CD4-positive, CD25-positive, alpha-beta regulatory T cell (primary cell): ENCODE measurements at regions not wholly inside any gene's neighbourhood (a gene's known extent, or its start where the extent isn't known, plus 50 kb on each side); places are given as distances from the start of the nearest gene placed in this dataset.

Source experiments
- ATAC-seq, 2 donors: fragments of 150-1000 bp; cut with Tn5 transposase; one replicate each; pipeline ENCODE4 v1.10.0; 2021; ENCODE audit warnings: low read depth in 2 of 2, moderate number of reproducible peaks in 2 of 2, moderate library complexity in 1 of 2
- DNase-seq, 3 donors: peaks; one replicate each; pipeline versions ENCODE4 v3.0.0 to v3.0.0-alpha.2; 2012 to 2022; ENCODE audit warnings: mixed read lengths in 1 of 3
- H3K27ac ChIP-seq: one replicate; pipeline ENCODE4 v1.7.0; 2013; ENCODE audit warnings: mild to moderate bottlenecking, low read length; ENCODE audit not compliant: insufficient read depth, poor library complexity, severe bottlenecking
- H3K27me3 ChIP-seq: one replicate; pipeline ENCODE4 v1.7.0; 2013; ENCODE audit warnings: low read length; ENCODE audit not compliant: control insufficient read depth, insufficient read depth
- H3K36me3 ChIP-seq: one replicate; pipeline ENCODE4 v1.7.0; 2013; ENCODE audit warnings: mild to moderate bottlenecking, low read length, moderate library complexity; ENCODE audit not compliant: control insufficient read depth, insufficient read depth
- H3K4me1 ChIP-seq: 2 replicates; pipeline ENCODE4 v1.7.0; 2013; ENCODE audit warnings: mild to moderate bottlenecking, low read length; ENCODE audit not compliant: insufficient read depth, control insufficient read depth, poor library complexity, severe bottlenecking
- H3K4me3 ChIP-seq: one replicate; pipeline ENCODE4 v1.7.0; 2013; ENCODE audit warnings: low read depth, mild to moderate bottlenecking, low read length, moderate library complexity
- H3K9me3 ChIP-seq, 2 experiments: 1 replicate in 1 of 2; 2 replicates in 1 of 2; pipeline ENCODE4 v1.7.0; 2013; ENCODE audit warnings: low read length in 2 of 2, mild to moderate bottlenecking in 1 of 2, moderate library complexity in 1 of 2; ENCODE audit not compliant: control insufficient read depth in 2 of 2
- H3K27ac Mint-ChIP-seq, 3 donors: one replicate each; pipeline ENCODE4 v1.8.0; 2020 to 2022; ENCODE audit warnings: mild to moderate bottlenecking in 3 of 3, mixed read lengths in 3 of 3, moderate library complexity in 2 of 3
- H3K27me3 Mint-ChIP-seq: one replicate; pipeline ENCODE4 v1.8.0; 2022; ENCODE audit warnings: mild to moderate bottlenecking, mixed read lengths
- H3K36me3 Mint-ChIP-seq: one replicate; pipeline ENCODE4 v1.8.0; 2020; ENCODE audit warnings: mixed read lengths
- H3K4me1 Mint-ChIP-seq, 4 donors: one replicate each; pipeline ENCODE4 v1.8.0; 2020 to 2022; ENCODE audit warnings: mixed read lengths in 4 of 4, mild to moderate bottlenecking in 1 of 4
- H3K4me3 Mint-ChIP-seq, 4 donors: one replicate each; pipeline ENCODE4 v1.8.0; 2020 to 2022; ENCODE audit warnings: mild to moderate bottlenecking in 4 of 4, mixed read lengths in 4 of 4, moderate library complexity in 3 of 4
- H3K9me3 Mint-ChIP-seq, 7 donors: one replicate each; pipeline ENCODE4 v1.8.0; 2020 to 2022; ENCODE audit warnings: mixed read lengths in 7 of 7, mild to moderate bottlenecking in 3 of 7, moderate library complexity in 2 of 7

- DNase-seq (no peak), ATAC-seq (no peak)
- no peaks in the 10 kb centered on the region for H3K36me3 ChIP-seq
- H3K4me1 Mint-ChIP-seq, result no peaks in the 10 kb centered on the region
- no peaks in the 10 kb centered on the region for H3K27me3 ChIP-seq
- H3K9me3 ChIP-seq, result no peaks in the 10 kb centered on the region
- no peaks in the 10 kb centered on the region for H3K27me3 Mint-ChIP-seq
- H3K4me3 ChIP-seq, result no peak overlapping the region
- H3K27ac Mint-ChIP-seq, result no peak overlapping the region
- no peak overlapping the region for H3K4me3 Mint-ChIP-seq
- H3K9me3 Mint-ChIP-seq, result peaks cover 0 to 12% (median 1%) of the 10 kb centered on the region in 7 donors
- no peak overlapping the region for H3K27ac ChIP-seq
- H3K36me3 Mint-ChIP-seq, result no peaks in the 10 kb centered on the region
- no peaks in the 10 kb centered on the region for H3K4me1 ChIP-seq
Observed at GRCh38 chr9:108511307-108511706, 344.5 kb downstream of the ACTL7B start.

DNA sequence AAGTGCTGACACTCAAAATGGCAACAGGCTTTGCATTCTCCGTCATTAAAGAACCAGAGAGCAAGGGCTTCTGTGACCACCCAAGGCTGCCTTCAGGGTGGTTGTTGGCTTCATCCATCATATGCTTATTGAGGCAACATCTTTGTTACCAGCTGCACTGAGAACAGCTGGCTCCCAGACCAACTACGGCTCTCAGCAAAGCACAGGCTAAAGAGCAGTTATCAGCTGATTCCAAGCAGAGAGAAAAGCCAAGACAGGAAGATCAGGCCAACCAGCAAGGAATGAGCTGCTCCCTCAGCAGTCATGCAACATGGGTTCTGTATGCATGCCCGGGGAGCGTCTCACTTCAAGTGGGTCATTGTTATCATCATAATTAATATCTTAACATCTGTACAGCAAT, 358.9 kb downstream of the ACTL7B start:
- no peak overlapping the region for H3K4me3 ChIP-seq
- peaks cover 0 to 22% (median 10%) of the 10 kb centered on the region in 7 donors for H3K9me3 Mint-ChIP-seq
- H3K36me3 ChIP-seq, result no peaks in the 10 kb centered on the region
- no peaks in the 10 kb centered on the region for H3K36me3 Mint-ChIP-seq
- H3K27ac Mint-ChIP-seq, result no peak overlapping the region
- H3K27me3 ChIP-seq, result no peaks in the 10 kb centered on the region
- H3K4me1 Mint-ChIP-seq, result no peaks in the 10 kb centered on the region
- no peak overlapping the region for H3K27ac ChIP-seq
- peaks cover 4% of the 10 kb centered on the region for H3K27me3 Mint-ChIP-seq
- no peak for DNase-seq
- H3K4me1 ChIP-seq, result no peaks in the 10 kb centered on the region
- no peak overlapping the region for H3K4me3 Mint-ChIP-seq
- H3K9me3 ChIP-seq, result no peaks in the 10 kb centered on the region
- ATAC-seq, result no peak

DNA sequence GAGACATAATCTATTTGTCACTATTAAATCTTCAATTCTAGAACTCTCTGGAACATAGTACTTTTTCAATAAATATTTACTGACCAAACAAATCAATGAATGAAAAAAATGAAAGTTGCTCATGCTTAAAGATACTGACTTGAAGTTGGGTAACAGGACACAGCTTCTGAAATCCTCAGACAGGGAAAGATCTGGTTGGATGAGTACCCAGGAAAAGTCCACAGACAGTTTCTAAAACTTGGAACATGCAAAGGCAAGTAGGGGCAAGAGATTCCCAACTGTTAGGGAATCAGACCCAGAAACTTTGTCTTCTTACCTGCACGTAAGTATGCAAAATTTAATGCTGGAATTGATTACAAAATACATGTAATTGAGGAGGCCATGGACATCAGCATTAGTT, 366.2 kb downstream of the ACTL7B start:
- Mint-ChIP-seq H3K36me3 (no peaks in the 10 kb centered on the region), H3K4me3 (no peak overlapping the region), H3K27ac (no peak overlapping the region), H3K27me3 (peaks cover 4% of the 10 kb centered on the region), H3K4me1 (no peaks in the 10 kb centered on the region), H3K9me3 (peaks cover 0 to 6% (median 4%) of the 10 kb centered on the region in 7 donors)
- DNase-seq (no peak), ATAC-seq (no peak)
- Histone ChIP-seq H3K4me3 (no peak overlapping the region), H3K9me3 (no peaks in the 10 kb centered on the region), H3K27me3 (no peaks in the 10 kb centered on the region), H3K27ac (no peak overlapping the region), H3K4me1 (no peaks in the 10 kb centered on the region), H3K36me3 (no peaks in the 10 kb centered on the region)

- peaks cover 4% of the 10 kb centered on the region for H3K27me3 Mint-ChIP-seq
- ATAC-seq (no peak), DNase-seq (no peak)
- Histone ChIP-seq H3K9me3 (no peaks in the 10 kb centered on the region), H3K36me3 (no peaks in the 10 kb centered on the region), H3K27ac (no peak overlapping the region), H3K27me3 (no peaks in the 10 kb centered on the region), H3K4me3 (no peak overlapping the region), H3K4me1 (no peaks in the 10 kb centered on the region)
- H3K4me1 Mint-ChIP-seq, result no peaks in the 10 kb centered on the region
- H3K36me3 Mint-ChIP-seq, result no peaks in the 10 kb centered on the region
- H3K27ac Mint-ChIP-seq, result no peak overlapping the region
- peaks cover 0 to 12% (median 1%) of the 10 kb centered on the region in 7 donors for H3K9me3 Mint-ChIP-seq
- H3K4me3 Mint-ChIP-seq, result peak overlapping the region in 1 of 4 donors; percentile 23
Observed at GRCh38 chr9:108486831-108487230, 369.0 kb downstream of the ACTL7B start.

DNA sequence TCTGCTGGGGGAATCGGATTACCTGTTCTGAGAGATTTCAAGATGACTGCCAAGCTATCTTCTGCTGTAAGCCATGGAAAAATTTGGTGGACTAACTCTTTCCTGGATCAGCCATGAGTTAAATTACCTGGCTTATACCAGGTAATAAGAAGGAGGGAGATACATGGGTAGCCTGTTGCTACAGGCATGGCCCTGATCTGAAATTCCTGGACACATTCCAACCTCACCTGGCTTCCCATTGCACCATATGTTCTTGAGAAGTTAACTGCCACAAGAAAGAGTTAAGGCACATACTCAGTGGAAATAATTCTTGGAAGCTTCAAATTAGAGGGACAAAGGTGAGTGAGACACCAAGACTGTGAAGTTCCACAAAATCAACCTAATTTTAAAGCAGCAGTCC, 371.3 kb downstream of the ACTL7B start:
- DNase-seq (no peak), ATAC-seq (no peak)
- Mint-ChIP-seq H3K4me1 (no peaks in the 10 kb centered on the region), H3K4me3 (no peak overlapping the region), H3K9me3 (peaks cover 0 to 12% (median 1%) of the 10 kb centered on the region in 7 donors), H3K27ac (no peak overlapping the region), H3K36me3 (no peaks in the 10 kb centered on the region), H3K27me3 (peaks cover 4% of the 10 kb centered on the region)
- Histone ChIP-seq H3K4me1 (no peaks in the 10 kb centered on the region), H3K9me3 (no peaks in the 10 kb centered on the region), H3K27me3 (no peaks in the 10 kb centered on the region), H3K4me3 (no peak overlapping the region), H3K27ac (no peak overlapping the region), H3K36me3 (no peaks in the 10 kb centered on the region)

GRCh38 chr9:108483676-108484075, 372.1 kb downstream of the ACTL7B start:
- Histone ChIP-seq H3K27ac (no peak overlapping the region), H3K9me3 (no peaks in the 10 kb centered on the region), H3K4me1 (no peaks in the 10 kb centered on the region), H3K36me3 (no peaks in the 10 kb centered on the region), H3K27me3 (no peaks in the 10 kb centered on the region), H3K4me3 (no peak overlapping the region)
- ATAC-seq (no peak), DNase-seq (no peak)
- H3K9me3 Mint-ChIP-seq, result peaks cover 0 to 10% (median 0%) of the 10 kb centered on the region in 7 donors
- H3K27me3 Mint-ChIP-seq, result peaks cover 4% of the 10 kb centered on the region
- H3K36me3 Mint-ChIP-seq, result no peaks in the 10 kb centered on the region
- H3K4me1 Mint-ChIP-seq, result no peaks in the 10 kb centered on the region
- no peak overlapping the region for H3K4me3 Mint-ChIP-seq
- no peak overlapping the region for H3K27ac Mint-ChIP-seq

- Mint-ChIP-seq H3K9me3 (peaks cover 0 to 7% (median 0%) of the 10 kb centered on the region in 7 donors), H3K4me3 (no peak overlapping the region), H3K27me3 (peaks cover 4% of the 10 kb centered on the region), H3K36me3 (no peaks in the 10 kb centered on the region), H3K27ac (no peak overlapping the region), H3K4me1 (no peaks in the 10 kb centered on the region)
- Histone ChIP-seq H3K27ac (no peak overlapping the region), H3K4me1 (no peaks in the 10 kb centered on the region), H3K36me3 (no peaks in the 10 kb centered on the region), H3K9me3 (no peaks in the 10 kb centered on the region), H3K4me3 (no peak overlapping the region), H3K27me3 (no peaks in the 10 kb centered on the region)
- no peak for ATAC-seq
- DNase-seq, result no peak
Observed at GRCh38 chr9:108479989-108480652, 375.7 kb downstream of the ACTL7B start.
